ENCODE measurements at regions not wholly inside any gene's neighbourhood (a gene's known extent, or its start where the extent isn't known, plus 50 kb on each side); places are given as distances from the start of the nearest gene placed in this dataset.

GRCh38 chr5:56487528-56488115 is 254.5 kb upstream of the ANKRD55 start:
- TF ChIP-seq, protein P1, sequence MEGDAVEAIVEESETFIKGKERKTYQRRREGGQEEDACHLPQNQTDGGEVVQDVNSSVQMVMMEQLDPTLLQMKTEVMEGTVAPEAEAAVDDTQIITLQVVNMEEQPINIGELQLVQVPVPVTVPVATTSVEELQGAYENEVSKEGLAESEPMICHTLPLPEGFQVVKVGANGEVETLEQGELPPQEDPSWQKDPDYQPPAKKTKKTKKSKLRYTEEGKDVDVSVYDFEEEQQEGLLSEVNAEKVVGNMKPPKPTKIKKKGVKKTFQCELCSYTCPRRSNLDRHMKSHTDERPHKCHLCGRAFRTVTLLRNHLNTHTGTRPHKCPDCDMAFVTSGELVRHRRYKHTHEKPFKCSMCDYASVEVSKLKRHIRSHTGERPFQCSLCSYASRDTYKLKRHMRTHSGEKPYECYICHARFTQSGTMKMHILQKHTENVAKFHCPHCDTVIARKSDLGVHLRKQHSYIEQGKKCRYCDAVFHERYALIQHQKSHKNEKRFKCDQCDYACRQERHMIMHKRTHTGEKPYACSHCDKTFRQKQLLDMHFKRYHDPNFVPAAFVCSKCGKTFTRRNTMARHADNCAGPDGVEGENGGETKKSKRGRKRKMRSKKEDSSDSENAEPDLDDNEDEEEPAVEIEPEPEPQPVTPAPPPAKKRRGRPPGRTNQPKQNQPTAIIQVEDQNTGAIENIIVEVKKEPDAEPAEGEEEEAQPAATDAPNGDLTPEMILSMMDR (IDR thresholded peaks at IDR 0.05): no peak
- TF ChIP-seq POLR2A (IDR thresholded peaks at IDR 0.05): no peak

Measured in uterus (tissue), 2 donors.